Neural cell (in vitro differentiated cells): ENCODE measurements at regions not wholly inside any gene's neighbourhood (a gene's known extent, or its start where the extent isn't known, plus 50 kb on each side); places are given as distances from the start of the nearest gene placed in this dataset.

Source experiments
- EP300 ChIP-seq: fragments of 450-650 bp; conservative IDR thresholded peaks from 2 replicates; pipeline ENCODE4 v1.6.1; 2014; ENCODE audit warnings: antibody characterized with exemption, mild to moderate bottlenecking, moderate library complexity; ENCODE audit not compliant: poor library complexity, severe bottlenecking
- RAD21 ChIP-seq: fragments of 450-650 bp; conservative IDR thresholded peaks from 2 replicates; pipeline ENCODE4 v1.6.1; 2014; ENCODE audit warnings: antibody characterized with exemption, mild to moderate bottlenecking, moderate library complexity
- TF ChIP-seq, protein P1 (sequence below): IDR thresholded peaks from 2 replicates; pipeline ENCODE4 v1.6.1; 2012; ENCODE audit warnings: borderline replicate concordance
- TF ChIP-seq, protein P2 (sequence below): fragments of 450-650 bp; IDR thresholded peaks from 2 replicates; pipeline ENCODE4 v1.5.1; 2014; ENCODE audit warnings: antibody characterized with exemption, mild to moderate bottlenecking, moderate library complexity; ENCODE audit not compliant: poor library complexity, severe bottlenecking

DNA sequence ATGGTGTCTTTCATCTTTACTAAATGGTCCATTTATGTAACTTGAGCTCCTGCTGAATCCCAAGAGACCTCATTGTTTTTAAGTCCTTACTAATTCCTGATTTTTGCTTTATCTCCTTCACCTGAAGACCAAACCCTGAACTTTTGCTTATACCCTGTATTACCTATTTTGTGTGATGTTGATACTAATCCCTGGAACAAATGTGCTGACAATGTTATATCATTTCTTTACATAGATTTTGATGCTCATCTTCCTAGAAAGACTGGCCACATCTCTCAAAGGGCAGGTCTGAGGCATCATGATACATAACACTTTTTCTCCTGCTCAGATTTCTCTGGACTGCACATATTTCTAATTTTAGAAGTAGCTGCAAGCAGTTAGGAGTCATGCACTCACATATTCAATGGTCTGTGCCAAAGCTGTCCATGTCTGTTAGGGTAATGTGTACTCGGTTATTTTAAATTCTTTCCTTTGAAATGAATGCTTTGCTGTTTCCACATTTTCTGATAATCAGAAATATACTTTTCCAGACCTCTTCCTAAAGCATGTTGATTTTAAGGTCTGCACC lies 427.9 kb upstream of the HNRNPA3 start:
- TF ChIP-seq, protein P1, sequence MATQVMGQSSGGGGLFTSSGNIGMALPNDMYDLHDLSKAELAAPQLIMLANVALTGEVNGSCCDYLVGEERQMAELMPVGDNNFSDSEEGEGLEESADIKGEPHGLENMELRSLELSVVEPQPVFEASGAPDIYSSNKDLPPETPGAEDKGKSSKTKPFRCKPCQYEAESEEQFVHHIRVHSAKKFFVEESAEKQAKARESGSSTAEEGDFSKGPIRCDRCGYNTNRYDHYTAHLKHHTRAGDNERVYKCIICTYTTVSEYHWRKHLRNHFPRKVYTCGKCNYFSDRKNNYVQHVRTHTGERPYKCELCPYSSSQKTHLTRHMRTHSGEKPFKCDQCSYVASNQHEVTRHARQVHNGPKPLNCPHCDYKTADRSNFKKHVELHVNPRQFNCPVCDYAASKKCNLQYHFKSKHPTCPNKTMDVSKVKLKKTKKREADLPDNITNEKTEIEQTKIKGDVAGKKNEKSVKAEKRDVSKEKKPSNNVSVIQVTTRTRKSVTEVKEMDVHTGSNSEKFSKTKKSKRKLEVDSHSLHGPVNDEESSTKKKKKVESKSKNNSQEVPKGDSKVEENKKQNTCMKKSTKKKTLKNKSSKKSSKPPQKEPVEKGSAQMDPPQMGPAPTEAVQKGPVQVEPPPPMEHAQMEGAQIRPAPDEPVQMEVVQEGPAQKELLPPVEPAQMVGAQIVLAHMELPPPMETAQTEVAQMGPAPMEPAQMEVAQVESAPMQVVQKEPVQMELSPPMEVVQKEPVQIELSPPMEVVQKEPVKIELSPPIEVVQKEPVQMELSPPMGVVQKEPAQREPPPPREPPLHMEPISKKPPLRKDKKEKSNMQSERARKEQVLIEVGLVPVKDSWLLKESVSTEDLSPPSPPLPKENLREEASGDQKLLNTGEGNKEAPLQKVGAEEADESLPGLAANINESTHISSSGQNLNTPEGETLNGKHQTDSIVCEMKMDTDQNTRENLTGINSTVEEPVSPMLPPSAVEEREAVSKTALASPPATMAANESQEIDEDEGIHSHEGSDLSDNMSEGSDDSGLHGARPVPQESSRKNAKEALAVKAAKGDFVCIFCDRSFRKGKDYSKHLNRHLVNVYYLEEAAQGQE, result no peak
- no peak for TF ChIP-seq RAD21
- TF ChIP-seq EP300, result no peak
- TF ChIP-seq, protein P2, sequence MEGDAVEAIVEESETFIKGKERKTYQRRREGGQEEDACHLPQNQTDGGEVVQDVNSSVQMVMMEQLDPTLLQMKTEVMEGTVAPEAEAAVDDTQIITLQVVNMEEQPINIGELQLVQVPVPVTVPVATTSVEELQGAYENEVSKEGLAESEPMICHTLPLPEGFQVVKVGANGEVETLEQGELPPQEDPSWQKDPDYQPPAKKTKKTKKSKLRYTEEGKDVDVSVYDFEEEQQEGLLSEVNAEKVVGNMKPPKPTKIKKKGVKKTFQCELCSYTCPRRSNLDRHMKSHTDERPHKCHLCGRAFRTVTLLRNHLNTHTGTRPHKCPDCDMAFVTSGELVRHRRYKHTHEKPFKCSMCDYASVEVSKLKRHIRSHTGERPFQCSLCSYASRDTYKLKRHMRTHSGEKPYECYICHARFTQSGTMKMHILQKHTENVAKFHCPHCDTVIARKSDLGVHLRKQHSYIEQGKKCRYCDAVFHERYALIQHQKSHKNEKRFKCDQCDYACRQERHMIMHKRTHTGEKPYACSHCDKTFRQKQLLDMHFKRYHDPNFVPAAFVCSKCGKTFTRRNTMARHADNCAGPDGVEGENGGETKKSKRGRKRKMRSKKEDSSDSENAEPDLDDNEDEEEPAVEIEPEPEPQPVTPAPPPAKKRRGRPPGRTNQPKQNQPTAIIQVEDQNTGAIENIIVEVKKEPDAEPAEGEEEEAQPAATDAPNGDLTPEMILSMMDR, result no peak
